ENCODE measurements at regions not wholly inside any gene's neighbourhood (a gene's known extent, or its start where the extent isn't known, plus 50 kb on each side); places are given as distances from the start of the nearest gene placed in this dataset.

DNA sequence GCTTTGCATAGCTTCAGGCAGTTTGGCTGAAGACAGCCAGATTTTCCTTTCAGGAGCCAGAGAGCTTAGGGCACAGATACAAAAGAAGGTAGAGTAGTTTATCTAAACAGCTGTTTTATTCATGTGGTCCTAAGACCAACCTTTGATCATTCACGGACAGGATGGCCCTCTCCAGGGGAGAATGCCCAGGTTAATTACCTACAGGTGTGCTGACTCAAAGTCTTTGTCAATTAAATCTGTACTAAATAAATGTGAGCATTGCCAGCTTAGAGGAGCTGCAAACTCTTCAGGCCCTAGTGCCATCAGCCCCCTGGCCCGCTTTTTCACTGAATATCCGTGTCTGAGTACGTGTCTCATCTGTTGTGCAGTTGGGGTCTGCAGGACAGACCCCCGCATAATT is 554.7 kb downstream of the NUP35 start:
- Histone ChIP-seq H3K27me3 (ENCODE audit: insufficient read depth, low read length) (no peaks in the 10 kb centered on the region), H3K9me2 (ENCODE audit: insufficient read depth) (no peaks in the 10 kb centered on the region), H3K36me3 (ENCODE audit: control insufficient read depth in 1 of 2, insufficient read depth in 2 of 2, low read length in 2 of 2) (no peaks in the 10 kb centered on the region), H3K4me3 (replicated peaks in 1 of 2; ENCODE audit: low read depth in 1 of 2, low read length in 2 of 2) (no peak overlapping the region), H3K79me2 (ENCODE audit: insufficient read depth, low read length) (no peaks in the 10 kb centered on the region), H3K9ac (ENCODE audit: low read length) (no peak overlapping the region), H3K27ac (ENCODE audit: low read depth, low read length) (no peak overlapping the region), H3K4me2 (ENCODE audit: low read length) (no peak overlapping the region), H3K9me3 (ENCODE audit: control insufficient read depth in 1 of 2, insufficient read depth in 1 of 2, low read depth in 1 of 2, low read length in 2 of 2) (no peaks in the 10 kb centered on the region), H2AFZ (ENCODE audit: low read depth, low read length, poor library complexity, severe bottlenecking) (no peak overlapping the region), H3K4me1 (ENCODE audit: control insufficient read depth in 1 of 2, insufficient read depth in 2 of 2, low read length in 2 of 2) (no peaks in the 10 kb centered on the region), H4K20me1 (ENCODE audit: insufficient read depth) (no peaks in the 10 kb centered on the region)
- intact Hi-C loops (cut with micrococcal nuclease): no loop called here
- POLR2A ChIA-PET: no interaction called here
- DNase-seq (ENCODE audit: low read depth, low spot score): no peak
- no TSS peak for BruUV-seq (replicated peaks)
- CTCF ChIA-PET: no interaction called here
- ATAC-seq: no peak
- RAD21 ChIA-PET (ENCODE audit: low non-redundant PET in 1 of 2, low total read pairs in 2 of 2, uncharacterized antibody in 2 of 2, unreplicated experiment in 2 of 2): no interaction called here
- no peak for TF ChIP-seq ZNF274 (IDR thresholded peaks at IDR 0.05; ENCODE audit: low read depth, low read length)
- TF ChIP-seq, protein P1, sequence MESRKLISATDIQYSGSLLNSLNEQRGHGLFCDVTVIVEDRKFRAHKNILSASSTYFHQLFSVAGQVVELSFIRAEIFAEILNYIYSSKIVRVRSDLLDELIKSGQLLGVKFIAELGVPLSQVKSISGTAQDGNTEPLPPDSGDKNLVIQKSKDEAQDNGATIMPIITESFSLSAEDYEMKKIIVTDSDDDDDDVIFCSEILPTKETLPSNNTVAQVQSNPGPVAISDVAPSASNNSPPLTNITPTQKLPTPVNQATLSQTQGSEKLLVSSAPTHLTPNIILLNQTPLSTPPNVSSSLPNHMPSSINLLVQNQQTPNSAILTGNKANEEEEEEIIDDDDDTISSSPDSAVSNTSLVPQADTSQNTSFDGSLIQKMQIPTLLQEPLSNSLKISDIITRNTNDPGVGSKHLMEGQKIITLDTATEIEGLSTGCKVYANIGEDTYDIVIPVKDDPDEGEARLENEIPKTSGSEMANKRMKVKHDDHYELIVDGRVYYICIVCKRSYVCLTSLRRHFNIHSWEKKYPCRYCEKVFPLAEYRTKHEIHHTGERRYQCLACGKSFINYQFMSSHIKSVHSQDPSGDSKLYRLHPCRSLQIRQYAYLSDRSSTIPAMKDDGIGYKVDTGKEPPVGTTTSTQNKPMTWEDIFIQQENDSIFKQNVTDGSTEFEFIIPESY (IDR thresholded peaks at IDR 0.05; ENCODE audit: extremely low read depth, insufficient replicate concordance, low read length): no peak
- TF ChIP-seq YY1 (IDR thresholded peaks at IDR 0.05; ENCODE audit: extremely low read depth, insufficient replicate concordance, low read depth, low read length): no peak
- TF ChIP-seq CTCF (IDR thresholded peaks at IDR 0.05 in 2 of 3, conservative IDR thresholded peaks at IDR 0.05 in 1 of 3; ENCODE audit: borderline replicate concordance in 1 of 3, insufficient read depth in 1 of 3, low read depth in 2 of 3, low read length in 2 of 3): no peak
- TF ChIP-seq EGR1 (IDR thresholded peaks at IDR 0.05; ENCODE audit: low read depth): no peak
- no peak for TF ChIP-seq EZH2 (IDR thresholded peaks at IDR 0.05)
- TF ChIP-seq SIN3A (IDR thresholded peaks at IDR 0.05; ENCODE audit: low read depth): no peak
- TF ChIP-seq, protein P2, sequence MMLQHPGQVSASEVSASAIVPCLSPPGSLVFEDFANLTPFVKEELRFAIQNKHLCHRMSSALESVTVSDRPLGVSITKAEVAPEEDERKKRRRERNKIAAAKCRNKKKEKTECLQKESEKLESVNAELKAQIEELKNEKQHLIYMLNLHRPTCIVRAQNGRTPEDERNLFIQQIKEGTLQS (IDR thresholded peaks at IDR 0.05): no peak
- TF ChIP-seq, protein P3, sequence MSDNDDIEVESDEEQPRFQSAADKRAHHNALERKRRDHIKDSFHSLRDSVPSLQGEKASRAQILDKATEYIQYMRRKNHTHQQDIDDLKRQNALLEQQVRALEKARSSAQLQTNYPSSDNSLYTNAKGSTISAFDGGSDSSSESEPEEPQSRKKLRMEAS (IDR thresholded peaks at IDR 0.05): no peak
- no peak for TF ChIP-seq RAD21 (IDR thresholded peaks at IDR 0.05; ENCODE audit: low read depth)
- TF ChIP-seq ZFX (IDR thresholded peaks at IDR 0.05): no peak
- TF ChIP-seq REST (IDR thresholded peaks at IDR 0.05; ENCODE audit: low read depth): no peak
- TF ChIP-seq FOSL1 (IDR thresholded peaks at IDR 0.05; ENCODE audit: low read depth): no peak
- TF ChIP-seq POLR2A (IDR thresholded peaks at IDR 0.05; ENCODE audit: borderline replicate concordance, extremely low read depth, insufficient read depth, insufficient read length): no peak
- TF ChIP-seq POLR2AphosphoS5 (IDR thresholded peaks at IDR 0.05; ENCODE audit: low read depth, low read length): no peak
- no peak for TF ChIP-seq CEBPB (IDR thresholded peaks at IDR 0.05; ENCODE audit: low read depth)
- no peak for TF ChIP-seq SP1 (IDR thresholded peaks at IDR 0.05; ENCODE audit: low read depth)
- TF ChIP-seq JUND (IDR thresholded peaks at IDR 0.05): no peak
- no peak for TF ChIP-seq ELF1 (IDR thresholded peaks at IDR 0.05; ENCODE audit: borderline replicate concordance, low read depth)
- TF ChIP-seq SRF (IDR thresholded peaks at IDR 0.05; ENCODE audit: low read depth): no peak
